Sigmoid colon (tissue), 4 donors: ENCODE measurements at regions not wholly inside any gene's neighbourhood (a gene's known extent, or its start where the extent isn't known, plus 50 kb on each side); places are given as distances from the start of the nearest gene placed in this dataset.

Experiments
- EP300 ChIP-seq, 4 donors: sonication (generic); formaldehyde crosslinking; IDR thresholded peaks; one replicate each; pipeline ENCODE4 v1.6.1; 2017; ENCODE audit warnings: antibody characterized with exemption in 4 of 4
- POLR2A ChIP-seq, 2 donors: fragments of 450-650 bp; IDR thresholded peaks; one replicate each; pipeline ENCODE4 v1.6.1; 2016; ENCODE audit warnings: antibody characterized with exemption in 2 of 2, mild to moderate bottlenecking in 2 of 2, moderate library complexity in 2 of 2
- TF ChIP-seq, protein P1 (sequence below), 4 experiments: fragments of 450-650 bp in 3 of 4; fragments of 200-600 bp in 1 of 4; IDR thresholded peaks; one replicate each; pipeline ENCODE4 v1.5.1; 2016 to 2019; ENCODE audit warnings: antibody characterized with exemption in 4 of 4, mild to moderate bottlenecking in 3 of 4, moderate library complexity in 2 of 4

DNA sequence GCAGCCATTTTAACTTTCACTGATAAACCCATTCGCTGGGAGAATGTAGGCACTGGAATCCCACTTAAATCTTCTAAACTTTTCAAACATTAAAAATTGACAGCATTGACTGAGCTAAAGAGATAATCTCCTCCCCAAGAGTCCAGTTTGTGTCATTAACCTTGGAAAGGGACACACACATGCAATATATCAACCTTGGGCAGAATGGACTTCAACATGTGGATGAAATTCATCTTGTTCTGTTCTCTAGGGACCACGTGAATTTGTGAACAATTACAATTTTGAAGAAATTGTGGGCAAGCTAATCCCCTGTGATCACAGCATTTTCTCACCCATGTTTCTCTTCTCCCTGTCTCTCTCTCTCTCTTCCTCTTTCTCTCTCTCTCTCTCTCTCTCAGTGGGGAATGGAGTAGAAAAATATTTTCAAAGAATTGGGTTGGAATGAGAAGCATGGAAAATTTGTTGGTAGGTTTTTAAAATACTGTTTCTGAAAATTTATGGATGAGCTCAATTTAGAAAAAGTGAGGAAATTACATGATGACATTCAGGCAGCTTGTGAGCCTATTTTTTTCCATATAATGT lies 553.7 kb downstream of the EBF1 start:
- TF ChIP-seq POLR2A (IDR thresholded peaks at IDR 0.05) (no peak), EP300 (IDR thresholded peaks at IDR 0.05) (no peak)
- TF ChIP-seq, protein P1, sequence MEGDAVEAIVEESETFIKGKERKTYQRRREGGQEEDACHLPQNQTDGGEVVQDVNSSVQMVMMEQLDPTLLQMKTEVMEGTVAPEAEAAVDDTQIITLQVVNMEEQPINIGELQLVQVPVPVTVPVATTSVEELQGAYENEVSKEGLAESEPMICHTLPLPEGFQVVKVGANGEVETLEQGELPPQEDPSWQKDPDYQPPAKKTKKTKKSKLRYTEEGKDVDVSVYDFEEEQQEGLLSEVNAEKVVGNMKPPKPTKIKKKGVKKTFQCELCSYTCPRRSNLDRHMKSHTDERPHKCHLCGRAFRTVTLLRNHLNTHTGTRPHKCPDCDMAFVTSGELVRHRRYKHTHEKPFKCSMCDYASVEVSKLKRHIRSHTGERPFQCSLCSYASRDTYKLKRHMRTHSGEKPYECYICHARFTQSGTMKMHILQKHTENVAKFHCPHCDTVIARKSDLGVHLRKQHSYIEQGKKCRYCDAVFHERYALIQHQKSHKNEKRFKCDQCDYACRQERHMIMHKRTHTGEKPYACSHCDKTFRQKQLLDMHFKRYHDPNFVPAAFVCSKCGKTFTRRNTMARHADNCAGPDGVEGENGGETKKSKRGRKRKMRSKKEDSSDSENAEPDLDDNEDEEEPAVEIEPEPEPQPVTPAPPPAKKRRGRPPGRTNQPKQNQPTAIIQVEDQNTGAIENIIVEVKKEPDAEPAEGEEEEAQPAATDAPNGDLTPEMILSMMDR (IDR thresholded peaks at IDR 0.05) = no peak
